SK-N-MC (cell line): ENCODE measurements at regions not wholly inside any gene's neighbourhood (a gene's known extent, or its start where the extent isn't known, plus 50 kb on each side); places are given as distances from the start of the nearest gene placed in this dataset.
"Not testable (repeated sequence)": the region's sequence is repeated elsewhere in the genome, so short reads cannot be mapped to it uniquely, and the experiment has no call there.

ENCODE experiments used
- EZH2 ChIP-seq: fragments of 200-600 bp; sonication (generic); IDR thresholded peaks from one replicate; pipeline ENCODE4 v1.6.1; 2017; ENCODE audit warnings: antibody characterized with exemption
- POLR2AphosphoS5 ChIP-seq: IDR thresholded peaks from 2 replicates; pipeline ENCODE4 v1.6.1; 2012; ENCODE audit warnings: mild to moderate bottlenecking, low read depth, low read length, borderline replicate concordance

DNA sequence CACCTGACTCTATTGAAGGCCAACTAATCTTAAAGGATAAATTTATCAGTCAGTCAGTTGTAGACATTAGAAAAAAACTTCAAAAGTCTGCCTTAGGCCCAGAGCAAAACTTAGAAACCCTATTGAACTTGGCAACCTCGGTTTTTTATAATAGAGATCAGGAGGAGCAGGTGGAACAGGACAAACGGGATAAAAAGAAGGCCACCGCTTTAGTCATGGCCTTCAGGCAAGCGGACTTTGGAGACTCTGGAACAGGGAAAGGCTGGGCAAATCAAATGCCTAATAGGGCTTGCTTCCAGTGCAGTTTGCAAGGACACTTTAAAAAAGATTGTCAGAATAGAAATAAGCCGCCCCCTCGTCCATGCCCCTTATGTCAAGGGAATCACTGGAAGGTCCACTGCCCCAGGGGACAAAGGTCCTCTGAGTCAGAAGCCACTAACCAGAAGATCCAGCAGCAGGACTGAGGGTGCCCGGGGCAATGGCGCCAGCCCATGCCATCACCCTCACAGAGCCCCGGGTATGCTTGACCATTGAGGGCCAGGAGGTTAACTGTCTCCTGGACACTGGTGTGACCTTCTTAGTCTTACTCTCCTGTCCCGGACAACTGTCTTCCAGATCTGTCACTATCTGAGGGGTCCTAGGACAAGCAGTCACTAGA, 98.5 kb downstream of the ZNF467 start:
- TF ChIP-seq POLR2AphosphoS5, EZH2: not testable (repeated sequence)
